ENCODE measurements at regions not wholly inside any gene's neighbourhood (a gene's known extent, or its start where the extent isn't known, plus 50 kb on each side); places are given as distances from the start of the nearest gene placed in this dataset.

- Mint-ChIP-seq H3K9me3 (ENCODE audit: low read depth) (peaks cover 7% of the 10 kb centered on the region), H3K27ac (no peak overlapping the region), H3K36me3 (ENCODE audit: low read depth) (no peaks in the 10 kb centered on the region), H3K4me1 (peaks cover 10% of the 10 kb centered on the region), H3K27me3 (peaks cover 1% of the 10 kb centered on the region), H3K4me3 (no peak overlapping the region)
- ChIA-PET POLR2A (no interaction called here), CTCF (interaction anchor here (1.1 to 1.6 kb wide), 3 partner anchors 9 to 41 kb away, joined by 3 to 5 read pairs (median 4); no protein-coding TSS in a partner anchor)
- DNase-seq (no peak), ATAC-seq (no peak)
- intact Hi-C loops (cut with DNase I, micrococcal nuclease) = no loop called here
These were observed 80.8 kb downstream of the IFNG start for GRCh38 chr12:68078737-68079136.

- H3K9me3 Mint-ChIP-seq (ENCODE audit: low read depth) = no peaks in the 10 kb centered on the region
- no peak overlapping the region for H3K4me3 Mint-ChIP-seq
- H3K27ac Mint-ChIP-seq = no peak overlapping the region
- ChIA-PET POLR2A (no interaction called here), CTCF (interaction anchor here (0.6 to 0.7 kb wide), 2 partner anchors 115 to 348 kb away, joined by 3 read pairs; no protein-coding TSS in a partner anchor)
- peaks cover 6% of the 10 kb centered on the region for H3K4me1 Mint-ChIP-seq
- H3K36me3 Mint-ChIP-seq (ENCODE audit: low read depth) = no peaks in the 10 kb centered on the region
- intact Hi-C loops (cut with DNase I, micrococcal nuclease) = no loop called here
- no peak for ATAC-seq
- peaks cover 1% of the 10 kb centered on the region for H3K27me3 Mint-ChIP-seq
- DNase-seq = no peak
These were observed 84.1 kb downstream of the IFNG start for GRCh38 chr12:68075416-68075815.

- ATAC-seq = no peak
- peaks cover under 1% of the 10 kb centered on the region for H3K9me3 Mint-ChIP-seq (ENCODE audit: low read depth)
- CTCF ChIA-PET = interaction anchor here (0.6 to 0.9 kb wide), 2 partner anchors 9 to 114 kb away, joined by 3 read pairs; no protein-coding TSS in a partner anchor
- H3K36me3 Mint-ChIP-seq (ENCODE audit: low read depth) = no peaks in the 10 kb centered on the region
- intact Hi-C loops (cut with DNase I, micrococcal nuclease) = loop anchor here in 1 of 2 experiments (5.0 kb wide), 1 partner anchor 33 kb away; no protein-coding TSS in a partner anchor
- no peak overlapping the region for H3K27ac Mint-ChIP-seq
- H3K27me3 Mint-ChIP-seq = peaks cover 1% of the 10 kb centered on the region
- peaks cover 6% of the 10 kb centered on the region for H3K4me1 Mint-ChIP-seq
- DNase-seq = no peak
- no peak overlapping the region for H3K4me3 Mint-ChIP-seq
- POLR2A ChIA-PET = no interaction called here
These were observed 85.1 kb downstream of the IFNG start for GRCh38 chr12:68074306-68075027.

GRCh38 chr12:68070957-68071356 lies 81.7 kb downstream of the IFNG-AS1 start:
- Mint-ChIP-seq H3K4me1 (no peaks in the 10 kb centered on the region), H3K36me3 (ENCODE audit: low read depth) (peaks cover 5% of the 10 kb centered on the region), H3K27ac (no peak overlapping the region), H3K4me3 (no peak overlapping the region), H3K27me3 (no peaks in the 10 kb centered on the region), H3K9me3 (ENCODE audit: low read depth) (peaks cover 12% of the 10 kb centered on the region)
- ATAC-seq (no peak), DNase-seq (no peak)
- CTCF ChIA-PET = no interaction called here
- intact Hi-C loops (cut with DNase I, micrococcal nuclease) = loop anchor here in 1 of 2 experiments (5.0 kb wide), 1 partner anchor 36 kb away; no protein-coding TSS in a partner anchor
- POLR2A ChIA-PET = interaction anchor here (0.8 kb wide), 1 partner anchor 294 kb away, joined by 3 read pairs; no protein-coding TSS in a partner anchor

All from activated CD4-positive, alpha-beta T cell treated with anti-CD3 and anti-CD28 coated beads for 36 hours (primary cell).